ENCODE measurements at regions not wholly inside any gene's neighbourhood (a gene's known extent, or its start where the extent isn't known, plus 50 kb on each side); places are given as distances from the start of the nearest gene placed in this dataset.
"Not testable (repeated sequence)": the region's sequence is repeated elsewhere in the genome, so short reads cannot be mapped to it uniquely, and the experiment has no call there.

DNA sequence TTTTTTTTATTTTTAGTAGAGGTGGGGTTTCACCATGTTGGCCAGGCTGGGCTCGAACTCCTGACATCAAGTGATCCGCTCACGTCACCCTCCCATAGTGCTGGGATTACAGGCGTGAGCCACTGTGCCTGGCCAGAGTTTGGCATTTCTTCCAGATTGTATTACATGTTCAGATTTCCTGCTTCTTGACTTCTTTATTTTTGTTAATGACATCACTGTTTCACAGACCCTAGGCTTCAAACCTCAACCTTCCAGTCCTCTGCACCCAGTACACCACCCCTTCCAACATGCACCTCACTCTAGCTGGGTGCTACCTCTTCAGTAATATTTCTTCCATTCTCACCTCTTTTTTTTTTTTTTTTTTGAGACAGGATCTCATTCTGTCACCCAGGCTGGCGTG is 53.6 kb upstream of the ZFHX3 start:
- H3K27ac ChIP-seq: no peak overlapping the region
- no peak overlapping the region for H3K4me3 ChIP-seq
- H3K4me1 ChIP-seq: no peaks in the 10 kb centered on the region
- no peaks in the 10 kb centered on the region for H3K27me3 ChIP-seq
- TF ChIP-seq, protein P1, sequence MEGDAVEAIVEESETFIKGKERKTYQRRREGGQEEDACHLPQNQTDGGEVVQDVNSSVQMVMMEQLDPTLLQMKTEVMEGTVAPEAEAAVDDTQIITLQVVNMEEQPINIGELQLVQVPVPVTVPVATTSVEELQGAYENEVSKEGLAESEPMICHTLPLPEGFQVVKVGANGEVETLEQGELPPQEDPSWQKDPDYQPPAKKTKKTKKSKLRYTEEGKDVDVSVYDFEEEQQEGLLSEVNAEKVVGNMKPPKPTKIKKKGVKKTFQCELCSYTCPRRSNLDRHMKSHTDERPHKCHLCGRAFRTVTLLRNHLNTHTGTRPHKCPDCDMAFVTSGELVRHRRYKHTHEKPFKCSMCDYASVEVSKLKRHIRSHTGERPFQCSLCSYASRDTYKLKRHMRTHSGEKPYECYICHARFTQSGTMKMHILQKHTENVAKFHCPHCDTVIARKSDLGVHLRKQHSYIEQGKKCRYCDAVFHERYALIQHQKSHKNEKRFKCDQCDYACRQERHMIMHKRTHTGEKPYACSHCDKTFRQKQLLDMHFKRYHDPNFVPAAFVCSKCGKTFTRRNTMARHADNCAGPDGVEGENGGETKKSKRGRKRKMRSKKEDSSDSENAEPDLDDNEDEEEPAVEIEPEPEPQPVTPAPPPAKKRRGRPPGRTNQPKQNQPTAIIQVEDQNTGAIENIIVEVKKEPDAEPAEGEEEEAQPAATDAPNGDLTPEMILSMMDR (IDR thresholded peaks at IDR 0.05): no peak
- no peaks in the 10 kb centered on the region for H3K36me3 ChIP-seq
- no peak for DNase-seq (ENCODE audit: low spot score)
- no peaks in the 10 kb centered on the region for H3K9me3 ChIP-seq

DNA sequence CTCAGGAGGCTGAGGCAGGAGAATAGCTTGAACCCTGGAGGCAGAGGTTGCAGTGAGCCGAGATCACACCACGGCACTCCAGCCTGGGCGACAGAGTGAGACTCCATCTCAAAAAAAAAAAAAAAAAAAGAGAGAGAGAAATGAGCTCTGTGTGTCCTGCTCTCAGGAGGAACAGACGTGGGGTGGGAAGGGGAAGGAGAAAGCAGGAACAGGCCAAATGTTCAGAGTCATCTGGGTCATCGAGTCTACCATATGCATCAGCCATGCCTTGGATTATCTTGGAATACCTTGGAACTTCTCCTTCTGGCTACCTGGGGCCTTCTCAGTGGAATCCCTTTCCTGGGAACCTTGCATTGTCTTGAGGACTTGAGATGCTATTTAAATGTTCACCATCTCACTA is 51.7 kb upstream of the ZFHX3 start:
- not testable (repeated sequence) for H3K9me3 ChIP-seq; H3K27ac ChIP-seq; H3K4me1 ChIP-seq; DNase-seq (ENCODE audit: low spot score); H3K36me3 ChIP-seq; H3K4me3 ChIP-seq; H3K27me3 ChIP-seq
